ENCODE measurements at regions not wholly inside any gene's neighbourhood (a gene's known extent, or its start where the extent isn't known, plus 50 kb on each side); places are given as distances from the start of the nearest gene placed in this dataset.

DNA sequence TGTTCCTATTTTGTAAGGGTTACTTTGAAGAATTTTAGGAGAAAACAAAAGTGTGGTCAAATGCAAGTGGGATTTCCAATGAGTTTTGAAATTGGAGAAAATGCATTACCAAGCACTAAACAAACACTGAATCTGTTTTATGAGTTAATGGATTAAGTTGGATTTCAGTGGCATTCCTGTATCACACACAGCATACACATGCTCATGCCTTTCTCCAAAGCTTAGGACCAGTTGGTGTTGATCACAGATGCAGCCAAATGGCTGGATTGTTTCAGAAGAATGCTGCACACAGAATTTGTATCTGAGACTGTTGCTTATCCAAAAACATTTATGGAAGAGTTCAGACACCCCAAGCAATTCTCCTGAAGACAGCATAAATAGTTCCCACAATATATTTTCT lies 611.1 kb downstream of the ACTL7B start:
- TF ChIP-seq, protein P1, sequence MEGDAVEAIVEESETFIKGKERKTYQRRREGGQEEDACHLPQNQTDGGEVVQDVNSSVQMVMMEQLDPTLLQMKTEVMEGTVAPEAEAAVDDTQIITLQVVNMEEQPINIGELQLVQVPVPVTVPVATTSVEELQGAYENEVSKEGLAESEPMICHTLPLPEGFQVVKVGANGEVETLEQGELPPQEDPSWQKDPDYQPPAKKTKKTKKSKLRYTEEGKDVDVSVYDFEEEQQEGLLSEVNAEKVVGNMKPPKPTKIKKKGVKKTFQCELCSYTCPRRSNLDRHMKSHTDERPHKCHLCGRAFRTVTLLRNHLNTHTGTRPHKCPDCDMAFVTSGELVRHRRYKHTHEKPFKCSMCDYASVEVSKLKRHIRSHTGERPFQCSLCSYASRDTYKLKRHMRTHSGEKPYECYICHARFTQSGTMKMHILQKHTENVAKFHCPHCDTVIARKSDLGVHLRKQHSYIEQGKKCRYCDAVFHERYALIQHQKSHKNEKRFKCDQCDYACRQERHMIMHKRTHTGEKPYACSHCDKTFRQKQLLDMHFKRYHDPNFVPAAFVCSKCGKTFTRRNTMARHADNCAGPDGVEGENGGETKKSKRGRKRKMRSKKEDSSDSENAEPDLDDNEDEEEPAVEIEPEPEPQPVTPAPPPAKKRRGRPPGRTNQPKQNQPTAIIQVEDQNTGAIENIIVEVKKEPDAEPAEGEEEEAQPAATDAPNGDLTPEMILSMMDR (IDR thresholded peaks at IDR 0.05; ENCODE audit: extremely low read depth, missing control alignments): no peak

DNA sequence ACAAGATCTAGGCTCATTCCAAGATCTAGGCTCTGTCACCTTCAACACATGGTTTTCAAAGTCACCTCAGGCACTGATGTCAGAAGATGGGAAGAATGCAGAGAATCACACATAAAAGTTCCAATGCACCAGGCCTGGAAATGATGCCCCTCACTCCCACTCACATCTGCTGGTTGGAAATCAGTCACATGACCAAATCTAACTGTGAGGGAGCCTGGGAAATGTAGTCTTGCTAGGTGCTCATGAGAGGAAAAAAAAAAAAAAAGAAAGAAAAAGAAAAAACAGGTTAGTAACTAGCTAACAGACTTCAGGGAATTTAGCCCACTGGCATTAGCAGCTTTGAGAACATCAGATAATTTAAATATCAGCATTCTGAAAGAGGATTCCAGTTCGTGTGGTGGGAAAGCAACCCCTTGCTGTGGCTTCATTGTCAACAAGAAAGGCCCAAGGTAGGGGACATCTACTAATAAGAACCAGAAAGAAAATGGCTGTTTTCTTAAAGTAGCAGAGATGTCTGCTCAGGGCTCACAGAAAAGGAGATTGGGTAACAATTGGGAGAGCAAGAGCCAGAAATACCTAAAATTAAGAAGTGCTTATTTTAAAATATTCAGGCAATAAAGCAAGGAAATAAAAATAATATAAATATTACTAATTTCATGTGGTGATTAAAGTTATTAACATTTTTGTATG lies 614.3 kb downstream of the ACTL7B start:
- TF ChIP-seq, protein P1 (IDR thresholded peaks at IDR 0.05; ENCODE audit: extremely low read depth, missing control alignments): no peak
- no peak for DNase-seq (ENCODE audit: low spot score)

More for the DNA sequence above, 611.1 kb downstream of the ACTL7B start:
- no peak for DNase-seq (ENCODE audit: low spot score)

DNA sequence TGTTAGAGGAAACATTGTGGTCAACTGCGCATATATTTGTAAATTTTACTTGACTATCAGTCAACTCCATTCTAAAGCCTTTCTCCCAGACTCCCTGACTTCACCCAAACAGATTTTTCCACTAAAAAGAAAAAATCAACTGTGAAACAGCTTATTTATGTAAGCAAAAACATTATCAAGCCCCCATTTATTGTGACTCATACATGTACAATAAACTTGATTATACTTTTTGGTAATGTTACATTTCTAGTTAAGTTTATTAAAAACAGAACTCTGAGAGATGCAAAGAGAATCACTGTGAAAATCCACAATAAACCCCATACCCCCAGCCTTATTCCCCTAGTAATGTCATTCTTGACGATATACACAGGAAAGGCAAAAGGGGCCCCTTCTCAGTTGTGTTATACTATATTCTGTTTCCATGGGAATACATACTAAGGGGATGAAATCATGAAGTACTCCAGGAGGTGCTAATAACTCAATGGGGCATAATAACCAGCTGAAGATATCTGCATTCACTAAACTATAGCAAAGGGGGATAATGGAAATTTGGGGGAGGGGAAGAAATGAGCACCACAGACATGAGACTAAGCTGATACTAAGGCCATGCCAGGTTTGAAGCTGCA lies 616.0 kb downstream of the ACTL7B start:
- TF ChIP-seq, protein P1 (IDR thresholded peaks at IDR 0.05; ENCODE audit: extremely low read depth, missing control alignments): no peak
- DNase-seq (ENCODE audit: low spot score): no peak

DNA sequence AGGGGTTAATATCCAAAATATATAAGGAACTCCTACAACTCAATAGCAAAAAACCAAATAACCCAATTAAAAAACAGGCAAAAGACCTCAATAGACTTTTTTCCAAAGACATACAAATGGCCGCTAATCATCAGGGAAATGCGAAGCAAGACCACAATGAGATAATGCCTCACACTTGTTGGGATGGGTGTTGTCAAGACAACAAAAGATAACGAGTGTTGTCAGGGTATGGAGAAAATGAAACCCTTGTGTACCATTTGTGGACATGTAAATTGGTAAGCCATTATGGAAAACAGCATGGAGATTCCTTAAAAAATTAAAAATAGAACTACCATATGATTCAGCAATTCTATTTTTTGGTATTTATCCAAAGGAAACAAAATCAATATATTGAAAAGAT lies 620.2 kb downstream of the ACTL7B start:
- TF ChIP-seq, protein P1 (IDR thresholded peaks at IDR 0.05; ENCODE audit: extremely low read depth, missing control alignments): no peak
- no peak for DNase-seq (ENCODE audit: low spot score)

DNA sequence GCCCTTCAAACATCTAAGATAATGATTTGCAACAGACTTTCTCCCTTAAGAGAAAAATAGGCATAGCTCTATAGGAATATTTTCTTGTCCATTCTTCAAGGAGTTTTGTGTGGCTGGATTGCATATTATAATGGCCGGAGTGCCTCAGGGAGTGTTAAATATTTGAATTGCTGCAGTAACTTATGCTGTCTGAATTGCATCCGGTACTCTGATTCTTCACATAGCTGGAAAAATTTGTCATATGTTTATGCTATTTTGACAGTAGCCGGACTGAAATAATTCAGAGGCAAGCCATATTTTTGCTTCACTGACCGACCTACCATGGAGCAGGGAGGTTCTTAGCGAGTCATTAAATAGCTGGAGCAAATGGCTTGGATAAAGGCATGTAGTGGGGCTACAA lies 621.0 kb downstream of the ACTL7B start:
- no peak for DNase-seq (ENCODE audit: low spot score)
- TF ChIP-seq, protein P1 (IDR thresholded peaks at IDR 0.05; ENCODE audit: extremely low read depth, missing control alignments): no peak

DNA sequence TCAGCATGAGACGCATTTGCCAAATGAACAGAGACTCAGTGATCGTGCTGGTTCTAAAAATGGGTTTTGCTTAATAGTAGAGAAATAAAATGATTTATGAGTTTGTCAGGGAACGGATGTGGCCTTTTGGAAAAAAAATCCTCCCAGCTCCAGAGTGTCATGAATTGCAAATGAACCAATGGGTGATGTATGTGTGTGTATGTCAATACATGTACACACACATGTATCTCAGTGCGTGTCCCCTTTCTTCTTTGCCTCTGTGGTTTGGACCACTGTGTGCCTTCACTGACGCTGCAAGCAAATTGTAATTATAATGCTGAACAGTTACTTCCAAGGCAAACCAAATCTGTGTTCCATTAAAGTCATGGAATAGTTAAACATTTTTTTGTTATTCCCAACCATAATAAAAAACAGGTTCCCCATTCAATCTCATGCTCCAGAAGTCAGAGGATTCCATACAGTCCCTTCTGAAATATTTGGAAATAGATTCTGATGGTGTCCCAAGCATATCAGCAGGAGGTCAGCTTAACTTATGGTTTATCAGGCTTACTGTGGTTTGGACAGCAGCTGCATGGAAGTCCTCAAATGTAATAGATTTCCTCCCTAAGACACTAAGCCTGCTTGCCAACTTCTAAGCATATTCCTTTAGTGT lies 630.5 kb downstream of the ACTL7B start:
- TF ChIP-seq, protein P1 (IDR thresholded peaks at IDR 0.05; ENCODE audit: extremely low read depth, missing control alignments): no peak
- no peak for DNase-seq (ENCODE audit: low spot score)

DNA sequence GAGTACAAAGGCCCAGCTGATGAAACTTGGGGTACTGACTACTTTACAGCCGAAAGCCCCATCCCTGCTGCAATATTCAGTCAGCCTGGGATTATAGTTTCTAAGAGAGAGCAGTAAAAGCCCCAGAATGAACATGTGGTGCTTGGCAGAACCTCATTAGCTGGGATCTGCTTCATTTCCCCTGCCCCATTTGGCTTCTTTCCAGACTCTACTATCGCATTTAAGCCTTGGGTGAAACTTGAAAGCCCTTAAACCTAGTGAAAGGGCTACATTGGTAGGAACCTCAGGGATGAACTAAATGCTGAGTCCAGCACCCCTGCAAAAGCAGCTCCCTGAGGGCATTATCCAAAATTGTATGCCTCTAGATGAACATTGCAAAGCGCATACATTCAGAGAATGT lies 631.1 kb downstream of the ACTL7B start:
- DNase-seq (ENCODE audit: low spot score): no peak
- TF ChIP-seq, protein P1 (IDR thresholded peaks at IDR 0.05; ENCODE audit: extremely low read depth, missing control alignments): no peak
